ENCODE measurements at regions not wholly inside any gene's neighbourhood (a gene's known extent, or its start where the extent isn't known, plus 50 kb on each side); places are given as distances from the start of the nearest gene placed in this dataset.

DNA sequence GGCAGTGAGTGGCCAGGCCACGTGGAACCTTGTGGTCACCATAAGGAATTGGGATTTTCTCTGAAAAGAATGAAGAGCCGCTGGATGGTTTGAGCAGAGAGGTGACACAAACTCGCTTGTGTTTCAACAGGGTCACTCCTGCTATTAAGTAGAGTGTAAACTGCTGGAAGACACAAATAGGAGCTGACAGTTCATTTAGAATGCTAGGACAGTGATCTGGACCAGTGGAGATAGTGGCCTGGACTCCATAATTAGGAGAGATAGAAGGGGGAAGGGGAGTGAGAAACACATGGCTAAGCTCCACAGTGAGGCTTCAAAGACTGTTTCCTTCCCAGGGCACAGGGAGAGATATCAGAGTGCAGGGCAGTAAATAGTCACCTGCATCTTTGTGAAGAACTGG is 381.1 kb upstream of the ST6GAL2 start:
- no peak for TF ChIP-seq POLR2AphosphoS5 (IDR thresholded peaks at IDR 0.05; ENCODE audit: borderline replicate concordance, low read depth, low read length)
- TF ChIP-seq EZH2 (IDR thresholded peaks at IDR 0.05), result no peak
- no peak for TF ChIP-seq FOXP2 (optimal IDR thresholded peaks at IDR 0.05; ENCODE audit: control extremely low read depth, extremely low read length, insufficient read depth)
